Muscle of arm (tissue), 1 donor: ENCODE measurements at regions not wholly inside any gene's neighbourhood (a gene's known extent, or its start where the extent isn't known, plus 50 kb on each side); places are given as distances from the start of the nearest gene placed in this dataset.

Experiments used
- DNase-seq: peaks from one replicate; pipeline ENCODE4 v3.0.0-alpha.2; 2013

- no peak for DNase-seq
These were observed 707.9 kb upstream of the ID2 start for GRCh38 chr2:7973801-7974480.

GRCh38 chr2:7974936-7975335 lies 706.9 kb upstream of the ID2 start:
- DNase-seq, result no peak

- no peak for DNase-seq
These were observed 705.6 kb upstream of the ID2 start for GRCh38 chr2:7976206-7976605.

- no peak for DNase-seq
These were observed 703.9 kb upstream of the ID2 start for GRCh38 chr2:7977981-7978380.

GRCh38 chr2:7982054-7982453 lies 699.8 kb upstream of the ID2 start:
- DNase-seq, result no peak

- DNase-seq, result no peak
These were observed 698.4 kb upstream of the ID2 start for GRCh38 chr2:7983451-7983850.

GRCh38 chr2:7983912-7984311 lies 697.9 kb upstream of the ID2 start:
- DNase-seq, result no peak

- no peak for DNase-seq
These were observed 697.0 kb upstream of the ID2 start for GRCh38 chr2:7984693-7985353.

GRCh38 chr2:7986431-7986830 lies 695.4 kb upstream of the ID2 start:
- DNase-seq, result no peak

GRCh38 chr2:7987992-7988391 lies 693.9 kb upstream of the ID2 start:
- no peak for DNase-seq

- no peak for DNase-seq
These were observed 693.4 kb upstream of the ID2 start for GRCh38 chr2:7988440-7988839.

GRCh38 chr2:7989823-7990222 lies 692.0 kb upstream of the ID2 start:
- DNase-seq, result no peak

GRCh38 chr2:7992612-7993602 lies 688.9 kb upstream of the ID2 start:
- no peak for DNase-seq

- DNase-seq, result no peak
These were observed 687.4 kb upstream of the ID2 start for GRCh38 chr2:7994397-7994951.

- DNase-seq, result no peak
These were observed 684.6 kb upstream of the ID2 start for GRCh38 chr2:7997279-7997678.

GRCh38 chr2:7999683-8000476 lies 682.0 kb upstream of the ID2 start:
- no peak for DNase-seq

GRCh38 chr2:8000870-8001269 lies 681.0 kb upstream of the ID2 start:
- DNase-seq, result no peak

GRCh38 chr2:8002765-8003393 lies 679.0 kb upstream of the ID2 start:
- no peak for DNase-seq

GRCh38 chr2:8003462-8004075 lies 678.3 kb upstream of the ID2 start:
- peak; percentile 84 for DNase-seq

- DNase-seq, result peak; percentile 37
These were observed 677.6 kb upstream of the ID2 start for GRCh38 chr2:8004250-8004681.
